ENCODE measurements at regions not wholly inside any gene's neighbourhood (a gene's known extent, or its start where the extent isn't known, plus 50 kb on each side); places are given as distances from the start of the nearest gene placed in this dataset.

- TF ChIP-seq POLR2A (IDR thresholded peaks at IDR 0.05) (no peak), CTCF (IDR thresholded peaks at IDR 0.05) (no peak)
These were observed 58.0 kb upstream of the PRMT6 start for GRCh38 chr1:106998431-106999002.
